Hepatocyte (in vitro differentiated cells): ENCODE measurements at regions not wholly inside any gene's neighbourhood (a gene's known extent, or its start where the extent isn't known, plus 50 kb on each side); places are given as distances from the start of the nearest gene placed in this dataset.

ENCODE experiments used
- CTCF ChIP-seq: fragments of 200-600 bp; sonication (generic); IDR thresholded peaks from 2 replicates; pipeline ENCODE4 v1.5.1; 2016; ENCODE audit warnings: antibody characterized with exemption, mild to moderate bottlenecking; ENCODE audit not compliant: poor library complexity
- EZH2phosphoT487 ChIP-seq: fragments of 200-600 bp; sonication (generic); IDR thresholded peaks from one replicate; pipeline ENCODE4 v1.6.1; 2018; ENCODE audit warnings: antibody characterized with exemption, mild to moderate bottlenecking, low read depth, moderate library complexity; ENCODE audit not compliant: unreplicated experiment, severe bottlenecking

- no peak for TF ChIP-seq EZH2phosphoT487
- peak; percentile 16 for TF ChIP-seq CTCF
These were observed 486.3 kb upstream of the PCDH15 start for GRCh38 chr10:55287346-55287745.
